GM19043 (cell line): ENCODE measurements at regions not wholly inside any gene's neighbourhood (a gene's known extent, or its start where the extent isn't known, plus 50 kb on each side); places are given as distances from the start of the nearest gene placed in this dataset.

Source experiments
- ATAC-seq: cut with Tn5 transposase; IDR thresholded peaks from one replicate; pipeline ENCODE4 v1.9.1; 2021; ENCODE audit warnings: low read depth; ENCODE audit not compliant: unreplicated experiment

DNA sequence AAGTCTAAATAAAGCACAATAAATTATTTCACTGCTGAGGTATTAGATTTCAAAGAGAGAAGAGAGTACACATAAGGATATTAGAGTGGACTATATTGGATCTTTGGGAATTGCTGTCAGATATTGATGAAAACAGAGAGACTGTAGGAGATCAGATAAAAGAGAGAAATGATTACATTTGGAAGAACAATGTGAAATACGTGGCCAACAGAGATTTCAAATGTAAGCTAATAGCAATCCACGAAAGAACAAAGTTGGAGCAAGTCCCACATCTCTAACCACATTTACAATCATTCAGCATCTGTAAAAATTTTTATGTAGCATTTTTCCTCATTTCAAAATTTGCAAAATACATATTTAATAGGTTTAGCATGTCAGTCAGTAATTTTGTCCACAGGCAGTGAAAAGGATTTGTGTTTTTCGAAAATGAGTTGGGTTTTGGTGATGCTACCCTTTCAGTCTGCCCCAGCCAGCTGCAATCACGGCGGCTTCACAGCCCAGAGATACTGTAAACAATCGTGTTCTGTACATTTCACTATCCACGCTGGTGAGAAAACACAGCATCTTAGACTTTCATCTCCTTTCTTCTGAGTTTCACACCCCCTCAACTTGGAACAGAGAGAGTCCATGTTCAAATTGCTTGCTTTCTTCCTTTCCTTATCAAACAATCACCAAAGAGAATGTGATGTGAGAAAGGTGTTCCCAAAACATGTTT is 209.1 kb upstream of the LYPLAL1 start:
- ATAC-seq, result no peak

DNA sequence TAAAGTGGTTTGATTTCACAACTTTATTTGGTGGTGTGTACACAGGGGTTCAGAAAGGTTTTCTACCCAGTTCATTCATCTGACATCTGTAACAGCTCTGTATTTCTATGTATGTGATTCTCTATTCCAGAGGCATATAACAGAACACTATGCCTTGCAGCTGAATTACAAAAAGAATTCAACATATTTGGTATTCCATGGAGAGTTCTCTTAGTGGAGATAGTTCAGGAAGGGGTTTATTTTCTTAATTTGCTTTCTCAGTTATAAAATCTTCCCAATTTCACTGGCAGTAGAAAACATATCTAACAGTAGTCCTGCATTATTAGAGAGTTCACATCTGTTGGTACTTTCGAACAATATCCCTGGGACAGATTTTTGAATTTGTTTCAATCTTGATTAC is 207.9 kb upstream of the LYPLAL1 start:
- ATAC-seq, result no peak

DNA sequence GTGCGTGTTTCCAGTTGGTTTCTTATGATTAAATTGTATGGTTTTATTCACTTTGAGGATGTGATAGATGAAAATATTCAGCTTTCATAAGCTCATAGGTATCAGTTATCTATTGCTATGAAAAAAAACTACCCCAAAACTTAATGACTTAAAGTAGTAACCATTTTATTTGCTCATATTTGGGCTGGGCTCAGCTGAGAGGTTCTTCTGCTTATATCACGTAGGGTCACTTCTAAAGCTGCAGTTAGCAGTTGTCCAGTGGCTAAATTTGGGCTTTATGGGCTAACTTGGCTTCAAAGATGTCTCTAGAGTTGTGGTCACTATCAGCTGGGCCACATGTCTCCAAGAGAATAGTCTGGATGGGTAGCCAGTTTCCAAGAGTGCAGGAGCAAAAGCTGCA is 206.4 kb upstream of the LYPLAL1 start:
- no peak for ATAC-seq

DNA sequence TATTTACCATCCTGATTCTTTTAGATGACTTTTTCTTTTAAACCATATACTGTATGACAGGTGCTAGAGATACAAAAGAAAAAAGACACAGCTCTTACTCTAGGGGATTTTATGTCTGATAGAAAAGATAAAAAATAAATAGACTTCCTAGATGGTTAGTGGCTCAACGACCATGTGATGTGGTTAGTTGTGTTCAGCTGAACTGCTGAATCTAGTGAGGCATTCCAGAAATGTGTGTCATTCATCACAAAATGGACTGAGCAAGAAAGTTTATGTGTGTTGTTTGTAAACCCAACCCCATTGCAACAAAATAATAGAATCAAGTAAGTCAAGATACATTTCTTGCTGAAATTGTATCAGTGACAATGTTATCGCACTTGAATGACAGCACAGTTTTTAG is 205.8 kb upstream of the LYPLAL1 start:
- ATAC-seq, result no peak

DNA sequence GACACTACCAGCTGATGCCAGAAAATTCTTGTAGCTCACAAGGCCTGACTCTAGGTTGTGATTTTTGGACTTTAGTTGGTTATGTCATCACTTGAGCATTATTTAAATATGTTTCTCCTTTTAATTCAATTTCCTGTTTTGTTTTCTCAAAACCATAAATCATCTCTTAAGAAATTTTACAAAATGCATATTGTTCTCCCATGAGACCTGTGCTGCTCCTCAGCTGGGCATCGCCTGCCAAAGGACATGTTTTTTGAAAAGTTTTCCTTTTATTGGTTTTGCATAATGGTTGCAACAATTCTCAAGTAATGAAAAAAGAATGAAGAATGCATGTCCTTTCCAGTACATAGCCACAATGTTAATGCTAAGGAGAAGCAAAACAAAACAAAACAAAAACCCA is 204.7 kb upstream of the LYPLAL1 start:
- no peak for ATAC-seq

DNA sequence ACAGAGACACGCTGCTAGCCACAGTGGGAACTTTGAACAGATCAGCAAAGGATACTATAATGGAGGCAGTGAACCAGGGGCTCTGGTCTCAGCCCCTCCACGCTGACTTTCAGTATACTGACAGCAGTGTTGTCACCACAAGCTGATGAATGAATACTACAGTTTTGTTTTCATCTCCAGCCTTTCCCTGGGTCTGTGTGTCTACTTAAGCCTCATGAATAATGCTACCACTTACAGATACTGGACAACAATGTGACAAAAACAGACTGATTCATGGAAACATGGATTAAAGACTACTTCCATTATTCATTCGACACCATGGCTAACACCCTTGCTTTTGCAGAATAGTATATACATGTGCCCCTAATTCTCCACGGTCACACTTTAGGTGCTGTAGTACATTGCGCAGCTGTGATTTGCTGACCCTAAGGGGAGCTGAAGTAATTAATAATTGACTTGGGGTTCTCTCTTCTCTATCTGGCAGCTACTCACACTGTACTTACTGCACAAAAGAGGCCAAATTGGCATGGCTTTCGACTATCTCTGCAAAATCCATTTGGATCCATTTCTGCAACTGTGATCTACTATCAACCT is 203.2 kb upstream of the LYPLAL1 start:
- ATAC-seq, result no peak

DNA sequence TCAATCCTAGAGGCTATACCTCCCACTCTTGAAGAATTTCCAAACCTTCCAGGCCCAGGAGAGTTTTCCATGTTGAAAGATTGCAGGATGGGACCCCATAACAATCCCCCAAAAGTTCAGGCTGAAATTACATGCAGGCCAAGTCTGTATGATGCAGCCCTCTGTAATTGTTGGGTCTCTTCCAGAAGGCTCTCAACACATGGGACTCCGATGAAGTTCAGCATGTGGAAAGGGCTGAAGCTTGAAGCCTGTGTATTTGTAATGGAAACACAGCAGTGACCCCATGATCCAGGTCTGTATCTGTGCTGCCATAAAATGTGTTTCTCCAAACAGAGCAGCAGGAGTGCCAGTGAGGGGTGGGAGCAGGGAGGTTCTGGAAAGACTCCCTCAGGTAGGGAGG is 202.5 kb upstream of the LYPLAL1 start:
- ATAC-seq, result no peak

DNA sequence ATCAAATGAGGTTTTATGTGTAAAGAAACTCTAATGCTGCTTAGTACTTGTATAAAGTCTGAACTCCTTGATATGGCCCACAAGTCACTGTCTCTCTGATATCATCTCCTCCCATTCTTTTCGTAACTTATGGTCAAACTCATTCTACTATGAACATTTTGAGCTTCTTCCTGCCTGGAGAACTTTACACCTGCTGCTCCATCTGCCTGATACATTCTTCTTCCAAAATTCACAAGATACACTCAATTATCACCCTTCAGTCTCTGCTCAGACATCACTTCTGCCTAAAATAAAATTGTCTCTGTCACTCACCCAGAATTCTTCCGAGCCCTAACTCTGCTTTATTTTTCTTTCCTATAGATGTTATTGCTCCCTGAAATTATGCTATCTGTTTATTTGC is 192.8 kb upstream of the LYPLAL1 start:
- no peak for ATAC-seq

DNA sequence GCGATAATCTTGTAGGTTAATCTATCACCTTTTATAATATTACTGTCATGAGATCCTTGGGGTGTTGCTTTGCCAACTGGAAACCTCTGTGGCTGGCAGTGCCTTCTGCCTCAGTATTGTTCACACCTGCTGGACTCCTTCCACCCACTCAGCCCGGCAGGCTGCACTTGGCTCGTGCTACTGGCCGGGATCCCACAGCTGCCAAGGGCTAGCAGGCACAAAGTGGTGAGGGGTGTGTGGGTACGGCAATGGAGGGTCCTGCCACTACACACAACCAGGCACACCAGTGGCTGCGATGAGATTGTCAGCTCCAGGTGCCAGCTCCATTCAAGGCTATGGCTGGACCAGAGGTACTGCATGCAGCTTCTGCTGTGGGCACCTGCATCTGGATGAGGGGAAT is 191.2 kb upstream of the LYPLAL1 start:
- ATAC-seq, result no peak

DNA sequence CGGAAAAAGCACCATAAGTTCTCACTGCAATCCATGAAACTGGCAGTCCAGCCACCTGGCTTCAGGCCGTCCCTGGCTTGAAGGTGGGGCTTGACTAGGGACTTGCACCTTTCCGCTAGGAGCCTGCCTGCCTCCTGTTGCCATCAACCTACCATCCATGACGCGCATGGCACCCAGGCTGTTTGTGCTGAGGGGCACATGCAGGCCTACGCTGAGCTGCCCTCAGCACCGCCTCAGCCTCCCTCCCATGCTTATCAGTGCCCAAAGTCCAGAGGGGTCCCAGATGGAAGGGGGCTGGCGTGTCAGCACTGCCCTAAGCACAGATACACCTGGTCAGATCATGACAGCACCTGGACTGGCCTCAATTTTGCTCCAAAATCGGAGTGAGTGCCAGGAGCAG is 190.2 kb upstream of the LYPLAL1 start:
- no peak for ATAC-seq

DNA sequence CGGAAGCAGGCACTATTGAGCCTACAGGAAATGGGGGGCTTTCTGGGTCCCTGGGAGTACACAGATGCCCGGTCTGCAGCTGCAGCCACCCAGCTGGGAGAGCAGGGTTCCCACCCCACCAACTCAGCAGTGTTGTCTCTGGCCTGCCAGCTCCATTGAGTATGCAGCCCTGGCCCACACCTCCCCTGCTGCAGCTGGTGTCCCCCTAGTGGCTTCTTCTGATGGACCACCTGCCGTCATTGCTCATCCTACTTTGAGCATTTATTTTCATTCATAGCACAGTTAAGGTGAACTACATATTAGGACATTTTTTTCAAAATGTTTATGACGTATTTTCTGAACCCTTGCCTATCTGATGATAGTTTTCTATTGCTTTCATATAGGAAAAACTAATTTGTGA is 189.8 kb upstream of the LYPLAL1 start:
- ATAC-seq, result no peak

DNA sequence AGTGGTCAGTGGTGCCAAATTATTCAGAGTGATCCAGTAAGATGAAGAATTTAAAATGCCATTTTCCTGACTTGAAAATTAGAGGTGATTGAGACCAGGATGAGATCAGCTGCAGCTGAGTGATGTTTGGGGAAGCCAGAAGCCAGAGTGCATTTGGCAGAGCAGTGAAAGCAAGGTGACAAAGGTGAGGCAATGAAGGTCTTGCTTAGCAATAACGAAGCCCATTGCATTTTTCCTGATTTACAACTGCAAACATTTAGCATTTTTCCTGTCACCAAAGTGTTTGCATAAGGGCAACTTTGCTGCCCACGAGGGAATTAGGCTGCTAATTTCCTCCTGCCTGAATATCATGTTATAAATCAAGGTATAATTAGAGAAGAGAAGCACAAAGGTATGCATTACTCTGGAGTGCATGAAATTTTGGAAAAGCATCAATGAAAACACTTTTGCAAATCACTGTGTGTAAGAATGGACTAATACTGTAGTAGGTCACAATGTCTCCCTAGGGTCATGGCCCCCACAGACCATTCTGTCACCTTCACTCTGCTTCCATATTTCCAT is 188.2 kb upstream of the LYPLAL1 start:
- no peak for ATAC-seq

DNA sequence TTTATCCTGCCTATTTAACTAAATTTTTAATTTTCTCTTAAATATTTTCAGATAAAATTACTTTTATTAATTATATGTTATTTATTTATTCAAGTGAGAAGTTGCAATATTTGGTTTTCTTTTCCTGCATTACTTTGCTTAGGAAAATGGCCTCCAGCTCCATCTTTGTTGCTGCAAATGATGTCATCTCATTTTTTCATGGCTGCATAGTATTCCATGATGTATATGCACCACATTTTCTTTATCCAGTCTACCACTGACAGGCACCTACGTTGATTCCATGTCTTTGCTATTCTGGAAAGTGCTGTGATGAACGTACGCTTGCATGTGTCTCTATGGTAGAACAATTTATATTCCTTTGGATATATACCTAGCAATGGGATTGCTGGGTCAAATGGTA is 186.9 kb upstream of the LYPLAL1 start:
- ATAC-seq, result no peak

DNA sequence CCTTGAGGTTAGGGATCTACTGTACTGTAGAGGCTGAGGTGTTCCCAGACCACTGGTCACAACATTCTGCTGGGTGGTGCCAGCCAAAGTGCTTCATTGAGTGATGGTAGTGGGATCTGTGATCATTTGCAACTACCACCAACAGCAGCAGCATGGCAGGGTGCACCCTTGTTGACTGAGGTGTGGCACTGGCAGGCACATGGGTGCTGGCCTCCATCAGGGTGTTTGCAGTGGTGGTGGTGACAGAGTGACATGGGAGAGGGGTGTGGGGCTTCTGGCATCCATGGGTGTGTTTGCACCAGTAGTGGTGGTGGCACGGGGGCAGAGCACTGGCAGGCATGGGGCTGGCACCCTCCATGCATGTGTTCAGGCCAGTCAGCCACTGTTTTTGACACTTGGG is 183.7 kb upstream of the LYPLAL1 start:
- ATAC-seq, result no peak

DNA sequence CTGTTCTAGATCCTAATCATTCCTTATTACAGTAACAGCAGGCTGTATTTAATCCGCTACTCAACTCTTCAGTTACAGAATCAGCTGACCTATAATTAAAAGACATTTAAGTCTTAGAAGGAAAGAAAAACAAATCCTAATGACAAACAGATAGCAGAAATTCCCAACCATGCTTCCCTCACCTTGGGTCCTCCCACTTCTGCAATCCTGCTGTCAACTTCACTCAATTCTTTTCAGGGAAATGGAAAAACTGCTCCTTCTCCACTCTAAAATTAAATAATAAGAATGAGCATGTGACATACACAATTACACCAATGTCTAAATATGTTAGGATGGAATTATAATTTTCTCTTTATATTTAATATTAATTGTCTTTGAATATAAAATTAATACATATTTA is 182.6 kb upstream of the LYPLAL1 start:
- no peak for ATAC-seq

DNA sequence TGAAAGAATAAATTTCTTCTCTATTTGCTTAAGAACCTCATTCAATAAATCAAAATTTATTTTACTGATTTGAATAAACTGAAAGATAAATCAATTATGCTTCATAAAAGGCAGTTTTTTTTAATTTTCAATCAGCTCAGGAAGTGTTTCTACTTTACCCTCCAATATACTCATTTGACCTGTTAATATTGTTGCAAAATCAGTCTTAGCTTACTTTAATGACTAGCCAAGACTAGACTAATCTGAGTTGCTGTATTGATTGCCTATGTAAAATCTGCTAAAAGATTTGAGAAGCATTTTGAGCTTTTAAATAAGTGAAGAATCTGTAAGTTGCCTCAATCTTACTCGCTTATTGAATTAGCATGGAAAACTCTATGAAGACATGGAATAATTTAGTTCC is 179.1 kb upstream of the LYPLAL1 start:
- ATAC-seq, result no peak

DNA sequence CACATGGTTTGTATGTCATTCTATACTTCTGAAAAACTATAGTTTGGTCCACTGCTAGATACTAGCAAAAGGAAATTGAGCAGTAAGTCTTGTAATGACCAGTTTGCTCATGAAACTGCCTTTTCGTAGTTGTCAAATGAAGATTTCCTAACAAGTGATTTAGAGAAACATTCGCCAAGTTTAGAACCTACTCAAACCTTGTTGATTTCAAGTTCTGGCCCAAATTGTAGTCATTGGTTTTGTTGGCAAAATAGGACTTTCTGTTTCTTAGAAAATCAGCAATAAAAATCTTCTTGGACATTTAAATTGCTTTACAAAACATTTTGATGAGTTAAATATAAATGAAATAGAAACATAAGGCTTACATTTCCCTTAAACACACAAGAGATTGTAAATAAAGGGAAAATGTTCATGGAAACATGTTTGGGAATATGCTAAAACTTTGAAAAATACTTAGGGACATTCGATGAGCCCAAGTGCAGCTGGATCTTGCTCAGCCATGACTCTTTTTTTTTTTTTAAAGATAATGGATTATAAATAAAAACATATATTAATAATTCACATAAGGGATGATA is 178.5 kb upstream of the LYPLAL1 start:
- no peak for ATAC-seq

DNA sequence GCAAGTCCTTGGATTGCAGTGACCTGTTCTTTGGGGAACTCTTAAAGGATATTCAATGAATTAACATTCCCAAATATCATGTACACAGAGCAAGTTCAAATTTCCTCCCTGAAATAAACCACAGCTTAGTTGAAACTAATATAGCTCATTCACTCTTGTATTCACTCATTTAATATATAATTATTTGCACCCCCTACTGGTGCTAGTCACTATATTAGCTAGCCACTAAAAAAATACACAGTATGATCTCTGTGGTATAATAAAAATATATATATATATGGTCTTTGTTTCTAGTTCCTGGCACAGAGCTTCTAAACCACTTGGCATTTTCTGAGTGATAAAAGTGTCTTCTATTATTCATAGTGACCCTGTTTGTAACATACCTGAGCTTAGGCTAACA is 177.3 kb upstream of the LYPLAL1 start:
- ATAC-seq, result no peak

DNA sequence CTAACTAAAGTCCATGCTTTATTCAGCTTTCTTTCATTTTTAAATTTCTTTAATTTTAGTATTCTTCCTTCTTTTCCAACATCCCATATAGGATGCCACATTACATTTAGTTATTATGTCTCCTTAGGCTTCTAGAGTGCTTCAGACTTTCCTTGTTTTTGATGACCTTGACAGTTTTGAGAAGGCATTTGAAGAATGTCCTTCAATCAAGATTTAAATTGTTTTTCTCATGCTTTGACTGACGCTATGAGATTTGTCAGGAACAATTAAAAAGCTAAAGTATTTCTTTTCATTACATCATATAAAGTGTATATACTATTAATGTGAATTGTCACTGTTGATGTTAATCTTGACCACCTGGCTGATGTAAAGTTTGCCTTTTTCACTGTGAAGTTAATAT is 173.7 kb upstream of the LYPLAL1 start:
- ATAC-seq, result no peak

DNA sequence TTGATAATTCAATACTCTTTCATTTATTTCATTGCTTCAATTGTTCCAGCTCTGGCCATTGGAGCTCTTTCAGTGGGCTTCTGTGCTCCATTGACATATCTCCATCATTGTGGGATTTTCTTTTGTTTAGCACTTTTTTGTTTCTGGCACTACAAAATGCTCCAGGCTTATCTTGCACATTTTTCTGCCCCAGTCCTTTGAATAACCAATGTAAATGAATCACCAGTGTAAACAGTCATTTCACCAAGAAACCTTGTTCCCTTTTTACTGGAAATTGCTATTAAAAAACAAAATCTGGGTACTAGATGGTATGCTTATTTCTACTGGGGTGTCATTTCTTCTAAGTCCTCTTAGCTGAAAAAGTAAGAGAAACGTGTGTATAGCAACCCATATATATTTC is 173.0 kb upstream of the LYPLAL1 start:
- no peak for ATAC-seq

DNA sequence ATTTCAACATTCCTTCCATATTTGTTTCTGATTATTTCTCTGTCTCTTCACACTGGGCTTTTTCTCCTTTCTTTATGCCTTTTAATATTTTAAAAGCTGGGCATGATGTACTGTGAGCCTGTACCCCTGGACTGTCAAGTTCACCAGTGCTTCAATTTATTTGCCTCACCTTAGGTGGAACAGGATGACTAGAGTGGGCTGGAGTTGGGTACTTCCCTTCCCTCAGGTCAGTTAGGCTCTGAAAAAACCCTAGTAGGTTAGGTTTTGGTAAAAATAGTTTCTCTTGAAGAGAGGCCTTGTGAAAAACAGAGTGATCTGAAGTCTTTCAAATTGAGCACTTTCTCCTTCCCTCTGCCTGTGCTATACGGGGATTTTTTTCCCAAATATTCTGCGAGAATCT is 163.0 kb upstream of the LYPLAL1 start:
- ATAC-seq, result no peak

DNA sequence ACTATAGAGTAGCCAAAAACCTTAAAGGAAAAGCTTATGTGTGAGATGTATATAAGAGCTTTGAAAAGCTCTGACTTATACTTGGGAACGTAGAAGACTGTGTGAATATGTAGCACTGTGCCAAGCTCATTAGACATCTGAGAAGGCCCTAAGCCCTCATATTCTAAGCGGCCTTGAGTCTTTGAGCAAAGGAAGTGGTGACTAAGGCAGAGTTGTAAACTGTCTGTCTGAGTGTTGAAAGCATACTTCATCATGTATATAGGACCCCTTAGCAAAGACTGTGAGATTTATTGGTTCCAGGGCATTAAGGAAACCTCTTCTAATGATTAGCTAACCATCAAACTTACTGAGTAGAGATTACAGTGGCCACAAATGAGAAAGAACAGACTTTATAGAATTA is 153.3 kb upstream of the LYPLAL1 start:
- ATAC-seq, result no peak
